ENCODE measurements at regions not wholly inside any gene's neighbourhood (a gene's known extent, or its start where the extent isn't known, plus 50 kb on each side); places are given as distances from the start of the nearest gene placed in this dataset.

- H3K9me3 ChIP-seq = no peaks in the 10 kb centered on the region
- H3K9ac ChIP-seq (ENCODE audit: low read depth in 2 of 2, low read length in 2 of 2) = no peak overlapping the region
- no peak overlapping the region for H3K4me3 ChIP-seq
- DNase-seq = no peak
- H3K4me1 ChIP-seq = no peaks in the 10 kb centered on the region
- intact Hi-C loops (cut with DNase I) = no loop called here
- H3K27me3 ChIP-seq = no peaks in the 10 kb centered on the region
- no peak for TF ChIP-seq CTCF (IDR thresholded peaks at IDR 0.05)
- H3K36me3 ChIP-seq = no peaks in the 10 kb centered on the region
- H3K27ac ChIP-seq = no peak overlapping the region
These were observed 312.4 kb upstream of the SYT4 start for GRCh38 chr18:43589611-43590151.

DNA sequence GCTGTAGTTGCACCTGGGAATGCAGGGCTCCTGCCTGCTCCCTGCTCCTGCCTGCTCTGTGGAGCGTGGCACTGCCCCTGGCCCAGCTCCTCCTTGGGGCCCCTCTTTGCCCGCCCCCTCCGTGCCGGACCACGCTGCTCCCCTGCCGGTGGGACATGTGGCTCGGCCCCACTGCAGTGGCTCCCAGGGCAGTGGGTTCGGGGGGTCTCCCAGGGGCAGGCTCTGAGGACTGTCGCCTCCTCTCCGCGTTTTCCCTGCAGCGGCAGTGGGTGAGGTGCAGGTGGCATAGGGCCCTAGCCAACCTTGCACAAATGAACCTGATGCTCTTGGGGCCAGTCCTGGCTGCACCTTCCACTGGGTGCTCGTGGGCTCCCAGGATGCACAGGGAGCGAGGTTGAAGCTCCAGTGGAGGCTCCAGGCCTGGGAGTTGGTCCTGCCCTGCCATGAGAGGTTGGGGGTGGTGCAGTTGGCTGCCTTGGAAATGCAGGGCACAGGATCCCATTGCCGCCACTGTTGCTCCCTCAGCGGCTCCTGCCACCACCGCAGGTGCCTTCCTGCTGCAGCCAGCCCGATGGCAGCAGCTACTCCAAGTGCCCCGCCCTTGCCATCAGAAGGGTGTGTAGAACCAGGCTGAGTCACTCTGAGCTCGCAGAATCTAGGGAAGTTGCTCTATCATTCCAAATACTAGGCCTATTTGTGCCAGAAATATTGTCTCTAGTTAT, 313.1 kb upstream of the SYT4 start:
- H3K4me1 ChIP-seq = no peaks in the 10 kb centered on the region
- DNase-seq = no peak
- H3K27me3 ChIP-seq = no peaks in the 10 kb centered on the region
- no peak overlapping the region for H3K27ac ChIP-seq
- no peak for TF ChIP-seq CTCF (IDR thresholded peaks at IDR 0.05)
- no peak overlapping the region for H3K9ac ChIP-seq (ENCODE audit: low read depth in 2 of 2, low read length in 2 of 2)
- H3K4me3 ChIP-seq = no peak overlapping the region
- H3K36me3 ChIP-seq = no peaks in the 10 kb centered on the region
- H3K9me3 ChIP-seq = no peaks in the 10 kb centered on the region
- intact Hi-C loops (cut with DNase I) = no loop called here

DNA sequence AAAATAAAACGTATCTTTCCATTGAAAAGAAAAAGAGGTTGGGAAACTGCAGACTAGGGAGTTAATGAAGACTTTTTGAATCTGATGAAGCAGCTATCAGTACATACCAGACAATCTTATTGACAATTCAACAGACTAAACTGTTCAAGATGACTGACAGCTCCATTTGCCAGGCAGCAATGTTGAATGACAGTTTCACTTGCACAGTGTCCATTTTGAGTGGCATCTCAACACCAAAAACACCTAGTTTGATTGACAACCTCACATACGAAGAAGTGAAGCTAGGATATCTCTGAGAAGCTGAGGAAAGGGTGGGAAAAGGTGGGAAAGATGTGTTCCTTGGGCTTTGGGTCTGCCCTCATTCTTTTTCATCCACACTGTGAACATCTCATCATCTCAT, 315.0 kb upstream of the SYT4 start:
- intact Hi-C loops (cut with DNase I) = no loop called here
- no peaks in the 10 kb centered on the region for H3K9me3 ChIP-seq

GRCh38 chr18:43596105-43596712, 318.9 kb upstream of the SYT4 start:
- Histone ChIP-seq H3K4me1 (no peaks in the 10 kb centered on the region), H3K27me3 (no peaks in the 10 kb centered on the region), H3K36me3 (no peaks in the 10 kb centered on the region), H3K9me3 (no peaks in the 10 kb centered on the region), H3K9ac (ENCODE audit: low read depth in 2 of 2, low read length in 2 of 2) (no peak overlapping the region), H3K27ac (no peak overlapping the region), H3K4me3 (no peak overlapping the region)
- TF ChIP-seq CTCF (IDR thresholded peaks at IDR 0.05) = peak; percentile 40
- no peak for DNase-seq
- intact Hi-C loops (cut with DNase I) = no loop called here

More for the DNA sequence above, 315.0 kb upstream of the SYT4 start:
- H3K4me3 ChIP-seq = no peak overlapping the region
- H3K27me3 ChIP-seq = no peaks in the 10 kb centered on the region
- no peak for DNase-seq
- H3K36me3 ChIP-seq = no peaks in the 10 kb centered on the region
- H3K4me1 ChIP-seq = no peaks in the 10 kb centered on the region
- no peak overlapping the region for H3K9ac ChIP-seq (ENCODE audit: low read depth in 2 of 2, low read length in 2 of 2)
- TF ChIP-seq CTCF (IDR thresholded peaks at IDR 0.05) = no peak
- H3K27ac ChIP-seq = no peak overlapping the region

GRCh38 chr18:43601432-43601831, 324.1 kb upstream of the SYT4 start:
- Histone ChIP-seq H3K9me3 (no peaks in the 10 kb centered on the region), H3K36me3 (no peaks in the 10 kb centered on the region), H3K4me3 (no peak overlapping the region), H3K4me1 (no peaks in the 10 kb centered on the region), H3K9ac (ENCODE audit: low read depth in 2 of 2, low read length in 2 of 2) (no peak overlapping the region), H3K27me3 (no peaks in the 10 kb centered on the region), H3K27ac (no peak overlapping the region)
- intact Hi-C loops (cut with DNase I) = no loop called here
- no peak for DNase-seq
- no peak for TF ChIP-seq CTCF (IDR thresholded peaks at IDR 0.05)
